ENCODE measurements at regions not wholly inside any gene's neighbourhood (a gene's known extent, or its start where the extent isn't known, plus 50 kb on each side); places are given as distances from the start of the nearest gene placed in this dataset.

DNA sequence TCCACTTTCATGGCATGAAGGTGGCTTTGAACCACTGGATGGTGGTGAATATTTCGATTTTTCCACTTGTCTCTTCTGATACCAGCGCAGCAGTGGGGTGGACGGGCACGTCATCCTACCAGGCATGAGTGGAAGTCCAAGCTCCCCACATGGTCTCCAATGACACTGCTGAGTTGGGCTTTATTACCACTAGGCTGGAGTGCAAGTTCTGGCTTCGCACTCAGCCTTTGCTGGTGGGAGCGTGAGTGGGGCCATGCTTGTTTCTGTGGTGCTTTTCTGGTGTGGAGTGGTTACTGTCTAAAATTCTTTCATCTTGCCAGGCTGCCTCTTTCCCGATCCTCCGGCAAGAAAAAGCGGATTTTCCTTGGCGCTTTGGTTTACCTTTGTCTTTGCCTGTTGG lies 70.1 kb upstream of the SDK1 start:
- no peaks in the 10 kb centered on the region for H3K9me3 ChIP-seq (ENCODE audit: control insufficient read depth, insufficient read depth, low read length)
- WGBS (ENCODE audit: insufficient coverage): 91% methylated on average over 10 of the region's 10 CpGs
- no peak overlapping the region for H3K4me3 Mint-ChIP-seq
- no peaks in the 10 kb centered on the region for H3K4me1 ChIP-seq (ENCODE audit: control insufficient read depth, insufficient read depth, low read length)
- ATAC-seq (no peak), DNase-seq (no peak)
- intact Hi-C loops (cut with micrococcal nuclease): no loop called here
- H3K27ac ChIP-seq (ENCODE audit: low read length): no peak overlapping the region
- peaks cover 7% of the 10 kb centered on the region in 2 donors for H3K9me3 Mint-ChIP-seq
- H3K4me1 Mint-ChIP-seq: peaks cover 0 to 9% of the 10 kb centered on the region in 2 donors
- H3K4me3 ChIP-seq (ENCODE audit: low read length): no peak overlapping the region
- H3K27me3 ChIP-seq (ENCODE audit: control insufficient read depth, insufficient read depth, low read length): no peaks in the 10 kb centered on the region
- no peak overlapping the region for H3K27ac Mint-ChIP-seq
- TF ChIP-seq, protein P1, sequence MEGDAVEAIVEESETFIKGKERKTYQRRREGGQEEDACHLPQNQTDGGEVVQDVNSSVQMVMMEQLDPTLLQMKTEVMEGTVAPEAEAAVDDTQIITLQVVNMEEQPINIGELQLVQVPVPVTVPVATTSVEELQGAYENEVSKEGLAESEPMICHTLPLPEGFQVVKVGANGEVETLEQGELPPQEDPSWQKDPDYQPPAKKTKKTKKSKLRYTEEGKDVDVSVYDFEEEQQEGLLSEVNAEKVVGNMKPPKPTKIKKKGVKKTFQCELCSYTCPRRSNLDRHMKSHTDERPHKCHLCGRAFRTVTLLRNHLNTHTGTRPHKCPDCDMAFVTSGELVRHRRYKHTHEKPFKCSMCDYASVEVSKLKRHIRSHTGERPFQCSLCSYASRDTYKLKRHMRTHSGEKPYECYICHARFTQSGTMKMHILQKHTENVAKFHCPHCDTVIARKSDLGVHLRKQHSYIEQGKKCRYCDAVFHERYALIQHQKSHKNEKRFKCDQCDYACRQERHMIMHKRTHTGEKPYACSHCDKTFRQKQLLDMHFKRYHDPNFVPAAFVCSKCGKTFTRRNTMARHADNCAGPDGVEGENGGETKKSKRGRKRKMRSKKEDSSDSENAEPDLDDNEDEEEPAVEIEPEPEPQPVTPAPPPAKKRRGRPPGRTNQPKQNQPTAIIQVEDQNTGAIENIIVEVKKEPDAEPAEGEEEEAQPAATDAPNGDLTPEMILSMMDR (IDR thresholded peaks at IDR 0.05): no peak
- no peaks in the 10 kb centered on the region for H3K36me3 Mint-ChIP-seq
- peaks cover 0 to 18% of the 10 kb centered on the region in 2 donors for H3K27me3 Mint-ChIP-seq (ENCODE audit: low read depth in 2 of 2)
- H3K36me3 ChIP-seq (ENCODE audit: control insufficient read depth, insufficient read depth, low read length): no peaks in the 10 kb centered on the region

DNA sequence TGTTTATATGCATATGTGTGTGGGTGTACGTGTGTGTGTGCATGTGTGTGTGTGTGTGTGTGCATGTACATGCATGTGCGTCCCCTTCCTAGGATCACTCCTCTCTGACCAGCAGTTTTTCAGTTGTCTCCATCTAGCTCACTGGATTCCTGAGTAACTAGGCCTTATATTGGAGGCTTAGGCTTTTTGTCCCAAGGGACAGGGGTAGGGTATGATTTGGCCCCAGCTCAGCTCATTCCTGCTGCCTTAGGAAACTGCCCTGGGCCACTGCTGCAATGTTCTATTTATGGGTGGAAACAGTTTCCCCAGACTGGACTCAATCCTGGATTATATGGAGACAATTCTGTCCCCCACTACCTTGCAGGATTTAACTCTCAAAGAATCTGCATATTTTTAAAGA lies 68.8 kb upstream of the SDK1 start:
- peaks cover 7% of the 10 kb centered on the region in 2 donors for H3K9me3 Mint-ChIP-seq
- no peaks in the 10 kb centered on the region for H3K9me3 ChIP-seq (ENCODE audit: control insufficient read depth, insufficient read depth, low read length)
- intact Hi-C loops (cut with micrococcal nuclease): no loop called here
- no peaks in the 10 kb centered on the region for H3K4me1 ChIP-seq (ENCODE audit: control insufficient read depth, insufficient read depth, low read length)
- peaks cover 0 to 7% of the 10 kb centered on the region in 2 donors for H3K27me3 Mint-ChIP-seq (ENCODE audit: low read depth in 2 of 2)
- no peak overlapping the region for H3K4me3 Mint-ChIP-seq
- no peak overlapping the region for H3K4me3 ChIP-seq (ENCODE audit: low read length)
- H3K36me3 Mint-ChIP-seq: no peaks in the 10 kb centered on the region
- DNase-seq (no peak), ATAC-seq (no peak)
- no peaks in the 10 kb centered on the region for H3K36me3 ChIP-seq (ENCODE audit: control insufficient read depth, insufficient read depth, low read length)
- WGBS (ENCODE audit: insufficient coverage): 70% methylated on average over 2 of the region's 2 CpGs
- TF ChIP-seq, protein P1 (IDR thresholded peaks at IDR 0.05): no peak
- H3K27ac ChIP-seq (ENCODE audit: low read length): no peak overlapping the region
- no peaks in the 10 kb centered on the region for H3K27me3 ChIP-seq (ENCODE audit: control insufficient read depth, insufficient read depth, low read length)
- H3K4me1 Mint-ChIP-seq: peaks cover 0 to 9% of the 10 kb centered on the region in 2 donors
- no peak overlapping the region for H3K27ac Mint-ChIP-seq

DNA sequence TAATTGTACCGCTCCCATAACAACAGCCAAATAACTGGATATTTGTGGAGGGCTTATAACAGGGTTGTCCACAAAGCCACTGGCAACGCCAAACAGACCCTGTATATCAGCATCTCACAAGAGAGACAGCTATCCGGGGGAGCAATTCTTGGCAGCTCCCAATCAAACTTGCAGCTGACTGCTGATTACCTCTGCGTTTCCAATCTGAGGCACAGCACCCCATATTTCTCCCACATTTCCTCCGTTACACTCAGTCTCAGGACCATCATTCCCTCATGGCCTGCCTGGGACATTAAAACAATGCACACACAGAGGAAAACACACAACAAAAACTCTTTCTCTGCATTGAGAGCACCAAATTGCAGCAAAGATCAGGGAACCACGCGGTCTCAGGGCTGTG lies 67.8 kb upstream of the SDK1 start:
- H3K27ac Mint-ChIP-seq: no peak overlapping the region
- peaks cover 7% of the 10 kb centered on the region in 2 donors for H3K9me3 Mint-ChIP-seq
- ATAC-seq (no peak), DNase-seq (no peak)
- H3K9me3 ChIP-seq (ENCODE audit: control insufficient read depth, insufficient read depth, low read length): no peaks in the 10 kb centered on the region
- H3K36me3 ChIP-seq (ENCODE audit: control insufficient read depth, insufficient read depth, low read length): no peaks in the 10 kb centered on the region
- H3K4me3 ChIP-seq (ENCODE audit: low read length): no peak overlapping the region
- peaks cover 2 to 14% of the 10 kb centered on the region in 2 donors for H3K27me3 Mint-ChIP-seq (ENCODE audit: low read depth in 2 of 2)
- H3K27ac ChIP-seq (ENCODE audit: low read length): no peak overlapping the region
- TF ChIP-seq, protein P1 (IDR thresholded peaks at IDR 0.05): no peak
- H3K4me1 ChIP-seq (ENCODE audit: control insufficient read depth, insufficient read depth, low read length): no peaks in the 10 kb centered on the region
- peaks cover 0 to 9% of the 10 kb centered on the region in 2 donors for H3K4me1 Mint-ChIP-seq
- H3K36me3 Mint-ChIP-seq: no peaks in the 10 kb centered on the region
- H3K27me3 ChIP-seq (ENCODE audit: control insufficient read depth, insufficient read depth, low read length): no peaks in the 10 kb centered on the region
- intact Hi-C loops (cut with micrococcal nuclease): no loop called here
- H3K4me3 Mint-ChIP-seq: no peak overlapping the region
- WGBS (ENCODE audit: insufficient coverage): 91% methylated on average over 7 of the region's 7 CpGs

DNA sequence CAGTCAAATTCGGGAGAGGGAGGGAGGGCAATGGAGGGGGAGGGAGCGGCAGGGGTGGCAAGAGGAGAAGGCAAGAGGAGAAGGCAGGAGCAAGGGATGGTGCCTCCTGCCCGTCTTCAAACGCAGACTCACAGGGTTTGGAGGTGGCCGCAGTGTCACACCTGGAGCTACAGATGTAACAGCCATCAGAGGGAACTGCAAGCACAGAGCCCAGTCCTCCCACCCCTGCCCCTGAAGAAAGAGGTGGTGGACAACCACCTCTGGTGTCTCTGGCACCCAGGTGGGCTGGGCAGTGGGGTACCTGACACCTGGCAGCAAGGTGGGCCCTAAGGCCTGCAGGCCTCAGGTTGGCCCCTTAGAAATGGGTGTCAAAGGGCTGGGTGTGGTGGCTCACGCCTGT lies 67.0 kb upstream of the SDK1 start:
- Mint-ChIP-seq H3K27ac (no peak overlapping the region), H3K36me3 (no peaks in the 10 kb centered on the region), H3K9me3 (peaks cover 7% of the 10 kb centered on the region in 2 donors), H3K4me1 (peaks cover 0 to 9% of the 10 kb centered on the region in 2 donors), H3K4me3 (no peak overlapping the region), H3K27me3 (ENCODE audit: low read depth in 2 of 2) (peaks cover 2 to 14% of the 10 kb centered on the region in 2 donors)
- no peaks in the 10 kb centered on the region for H3K36me3 ChIP-seq (ENCODE audit: control insufficient read depth, insufficient read depth, low read length)
- ATAC-seq (no peak), DNase-seq (no peak)
- H3K9me3 ChIP-seq (ENCODE audit: control insufficient read depth, insufficient read depth, low read length): no peaks in the 10 kb centered on the region
- no peaks in the 10 kb centered on the region for H3K27me3 ChIP-seq (ENCODE audit: control insufficient read depth, insufficient read depth, low read length)
- intact Hi-C loops (cut with micrococcal nuclease): no loop called here
- H3K27ac ChIP-seq (ENCODE audit: low read length): no peak overlapping the region
- H3K4me3 ChIP-seq (ENCODE audit: low read length): no peak overlapping the region
- no peaks in the 10 kb centered on the region for H3K4me1 ChIP-seq (ENCODE audit: control insufficient read depth, insufficient read depth, low read length)
- TF ChIP-seq, protein P1 (IDR thresholded peaks at IDR 0.05): no peak
- WGBS (ENCODE audit: insufficient coverage): 88% methylated on average over 6 of the region's 6 CpGs

Measured in natural killer cell (primary cell).